ENCODE measurements at regions not wholly inside any gene's neighbourhood (a gene's known extent, or its start where the extent isn't known, plus 50 kb on each side); places are given as distances from the start of the nearest gene placed in this dataset.

DNA sequence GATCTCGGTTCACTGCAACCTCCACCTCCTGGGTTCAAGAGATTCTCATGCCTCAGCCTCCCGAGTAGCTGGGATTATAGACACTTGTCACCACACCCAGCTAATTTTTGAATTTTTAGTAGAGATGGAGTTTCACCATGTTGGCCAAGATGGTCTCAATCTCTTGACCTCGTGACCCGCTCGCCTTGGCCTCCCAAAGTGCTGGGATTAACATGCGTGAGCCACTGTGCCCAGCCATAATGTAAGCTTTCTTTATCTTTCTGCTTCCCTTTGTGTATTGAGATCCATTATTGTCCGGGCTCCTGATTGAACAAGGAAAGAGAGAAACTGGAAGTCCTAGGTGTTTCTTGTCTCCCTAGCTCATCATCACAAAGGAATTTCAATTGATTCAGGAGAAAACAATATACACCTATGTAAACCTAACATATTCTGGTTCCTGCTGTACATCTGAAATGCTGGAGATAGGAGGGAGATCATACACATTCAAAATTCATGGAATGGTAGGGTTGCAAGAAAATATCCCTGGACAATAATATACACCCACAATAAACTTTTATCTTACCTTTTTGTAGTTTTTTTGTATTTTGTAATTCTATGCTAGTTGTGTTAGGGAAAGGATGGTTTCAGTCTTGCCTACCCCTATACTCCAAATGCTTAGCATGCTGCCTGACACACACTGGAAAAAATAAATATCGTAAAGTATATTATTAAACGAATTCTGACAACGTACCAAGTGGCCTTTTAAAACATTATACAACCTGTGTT lies 194.4 kb upstream of the HS3ST1 start:
- TF ChIP-seq POLR2A (IDR thresholded peaks at IDR 0.05) (no peak), POLR2AphosphoS5 (IDR thresholded peaks at IDR 0.05) (no peak)
- TF ChIP-seq, protein P1, sequence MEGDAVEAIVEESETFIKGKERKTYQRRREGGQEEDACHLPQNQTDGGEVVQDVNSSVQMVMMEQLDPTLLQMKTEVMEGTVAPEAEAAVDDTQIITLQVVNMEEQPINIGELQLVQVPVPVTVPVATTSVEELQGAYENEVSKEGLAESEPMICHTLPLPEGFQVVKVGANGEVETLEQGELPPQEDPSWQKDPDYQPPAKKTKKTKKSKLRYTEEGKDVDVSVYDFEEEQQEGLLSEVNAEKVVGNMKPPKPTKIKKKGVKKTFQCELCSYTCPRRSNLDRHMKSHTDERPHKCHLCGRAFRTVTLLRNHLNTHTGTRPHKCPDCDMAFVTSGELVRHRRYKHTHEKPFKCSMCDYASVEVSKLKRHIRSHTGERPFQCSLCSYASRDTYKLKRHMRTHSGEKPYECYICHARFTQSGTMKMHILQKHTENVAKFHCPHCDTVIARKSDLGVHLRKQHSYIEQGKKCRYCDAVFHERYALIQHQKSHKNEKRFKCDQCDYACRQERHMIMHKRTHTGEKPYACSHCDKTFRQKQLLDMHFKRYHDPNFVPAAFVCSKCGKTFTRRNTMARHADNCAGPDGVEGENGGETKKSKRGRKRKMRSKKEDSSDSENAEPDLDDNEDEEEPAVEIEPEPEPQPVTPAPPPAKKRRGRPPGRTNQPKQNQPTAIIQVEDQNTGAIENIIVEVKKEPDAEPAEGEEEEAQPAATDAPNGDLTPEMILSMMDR (IDR thresholded peaks at IDR 0.05 in 8 of 11, conservative IDR thresholded peaks at IDR 0.05 in 3 of 11): no peak
